Hypothalamus (tissue), 51 donors: ENCODE measurements at regions not wholly inside any gene's neighbourhood (a gene's known extent, or its start where the extent isn't known, plus 50 kb on each side); places are given as distances from the start of the nearest gene placed in this dataset.

Source experiments
- DNase-seq, 51 donors: peaks; one replicate each; lab custom pipeline; 2025; lab: John Stamatoyannopoulos, UW

DNA sequence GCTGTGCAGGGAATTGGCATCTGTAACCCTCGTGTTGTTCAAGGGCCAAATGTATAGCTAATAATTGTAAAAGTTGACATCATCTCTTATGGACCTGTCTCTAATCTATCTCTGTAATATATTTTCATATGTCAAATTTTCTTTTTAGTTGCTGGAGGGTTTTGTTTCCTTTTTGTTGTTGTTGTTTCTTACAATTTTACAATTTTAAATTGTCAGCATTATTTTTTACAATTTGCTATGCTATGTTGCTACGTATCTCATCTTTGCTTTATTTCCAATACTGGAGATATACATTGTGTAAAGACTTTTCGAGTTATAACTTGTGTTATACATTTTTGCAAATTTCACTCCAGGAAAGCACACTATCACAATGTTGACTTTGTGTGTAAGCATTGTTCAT lies 290.2 kb upstream of the SP4 start:
- no peak for DNase-seq

DNA sequence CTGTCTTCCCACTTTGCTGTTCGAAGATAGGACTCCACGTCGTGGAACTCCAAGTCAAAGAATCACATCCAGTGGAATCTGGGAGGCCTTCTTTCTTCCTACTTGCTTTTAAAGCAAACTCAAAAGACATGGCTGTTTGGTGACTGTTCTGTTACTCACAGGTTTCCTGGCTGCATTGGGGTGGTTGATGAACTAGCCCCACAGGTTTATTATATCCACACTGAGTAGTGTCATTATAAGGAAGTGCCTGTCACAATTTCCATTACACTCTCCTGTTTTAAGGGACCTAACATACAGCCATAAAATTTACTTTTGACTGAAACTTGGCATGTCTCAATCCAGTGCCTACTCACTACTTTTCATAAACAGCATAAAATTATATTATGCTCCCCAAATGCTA lies 287.3 kb upstream of the SP4 start:
- DNase-seq, result no peak

DNA sequence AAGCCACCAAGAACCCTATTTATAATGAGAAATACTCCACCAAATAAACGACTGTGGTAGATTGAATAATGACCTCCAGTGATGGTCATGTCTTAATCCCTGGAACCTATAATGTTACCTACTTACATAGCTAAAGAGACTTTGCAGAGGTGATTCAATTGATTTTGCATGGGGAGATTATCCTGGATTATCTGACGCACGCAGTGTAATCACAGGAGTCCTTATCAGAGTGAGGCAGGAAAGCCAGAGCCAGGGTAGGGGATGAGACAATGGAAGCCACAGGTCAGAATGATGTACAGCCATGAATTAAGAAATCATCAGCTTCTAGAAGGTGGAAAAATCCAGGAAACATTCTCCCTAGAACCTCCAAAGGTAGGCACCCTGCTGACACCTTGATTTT lies 286.4 kb upstream of the SP4 start:
- no peak for DNase-seq

DNA sequence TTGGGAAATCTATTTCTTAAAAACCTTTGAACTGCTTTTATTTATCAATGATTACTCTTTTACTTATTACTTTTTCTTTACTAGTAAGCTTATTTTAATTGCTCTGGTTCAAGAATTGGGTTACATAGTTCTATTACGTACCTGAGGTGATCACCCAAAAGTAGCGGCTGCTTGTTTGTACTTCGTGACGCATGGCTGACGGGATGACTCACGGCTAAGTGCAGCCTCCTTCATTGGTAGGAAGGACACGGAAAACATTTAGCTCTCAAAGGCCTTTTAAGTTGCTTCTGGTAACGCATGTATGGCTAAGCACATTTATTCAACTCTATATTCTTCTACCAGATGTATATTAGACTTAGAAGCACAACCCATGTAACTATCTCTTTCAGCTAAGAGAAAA lies 285.8 kb upstream of the SP4 start:
- DNase-seq, result no peak

DNA sequence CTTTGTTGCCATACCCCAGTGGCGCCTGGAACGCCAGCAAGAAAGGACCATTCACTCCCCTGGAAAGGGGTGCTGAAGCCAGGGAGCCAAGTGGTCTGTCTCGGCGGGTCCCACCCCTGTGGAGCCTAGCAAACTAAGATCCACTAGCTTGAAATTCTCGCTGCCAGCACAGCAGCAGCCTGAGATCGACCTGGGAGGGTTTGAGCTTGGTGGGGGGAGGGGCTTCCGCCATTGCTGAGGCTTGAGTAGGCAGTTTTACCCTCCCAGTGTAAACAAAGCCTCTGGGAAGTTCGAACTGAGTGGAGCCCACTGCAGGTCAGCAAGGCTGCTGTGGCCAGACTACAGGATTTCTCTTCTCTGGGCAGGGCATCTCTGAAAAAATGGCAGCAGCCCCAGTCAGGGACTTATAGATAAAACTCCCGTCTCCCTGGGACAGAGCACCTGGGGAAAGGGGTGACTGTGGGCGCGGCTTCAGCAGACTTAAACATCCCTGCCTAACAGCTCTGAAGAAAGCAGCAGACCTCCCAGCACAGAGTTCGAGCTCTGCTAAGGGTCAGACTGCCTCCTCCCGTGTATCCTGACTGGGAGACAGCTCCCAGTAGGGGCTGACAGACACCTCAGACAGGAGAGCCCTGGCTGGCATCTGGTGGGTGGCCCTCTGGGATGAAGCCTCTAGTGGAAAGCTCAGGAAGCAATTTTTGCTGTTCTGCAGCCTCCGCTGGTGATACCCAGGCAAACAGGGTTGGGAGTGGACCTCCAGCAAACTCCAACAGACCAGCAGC lies 281.1 kb upstream of the SP4 start:
- DNase-seq, result no peak

DNA sequence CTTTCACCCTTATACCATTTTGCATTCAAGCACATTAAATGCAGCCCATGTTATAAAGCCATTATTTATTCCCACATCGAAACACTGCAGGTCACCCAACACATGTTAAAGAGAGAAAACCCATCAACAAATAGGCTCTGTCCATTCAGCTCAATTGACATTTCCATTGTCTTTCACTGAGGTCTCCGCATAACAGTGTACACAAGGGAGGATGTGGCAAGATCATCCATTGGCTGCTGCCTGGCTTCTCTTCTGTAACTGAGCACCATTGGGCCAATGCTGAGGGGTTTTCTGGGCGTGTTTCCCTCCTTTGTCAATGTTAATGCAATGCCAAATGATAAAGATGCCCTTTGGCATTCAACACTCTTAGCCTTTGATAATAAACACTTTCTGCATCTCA lies 278.1 kb upstream of the SP4 start:
- DNase-seq, result no peak

DNA sequence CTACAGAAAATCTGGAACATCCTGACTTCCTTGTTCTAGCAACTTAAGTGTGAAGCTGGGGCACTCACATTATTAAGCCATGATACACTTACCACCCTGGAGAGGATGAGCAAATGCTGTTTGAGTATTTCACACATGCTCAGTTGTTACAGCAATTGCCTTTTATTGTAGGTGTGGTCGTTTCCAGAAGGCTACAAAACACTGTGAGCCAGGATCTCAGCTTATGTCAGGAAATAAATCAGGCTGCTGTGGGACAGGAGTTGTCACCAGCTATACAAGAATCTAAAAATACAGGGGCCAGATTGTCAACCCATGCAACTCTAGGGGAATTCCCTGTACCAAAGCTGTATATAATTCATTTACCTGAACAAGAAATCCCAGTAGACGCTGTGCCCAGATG lies 273.3 kb upstream of the SP4 start:
- no peak for DNase-seq

DNA sequence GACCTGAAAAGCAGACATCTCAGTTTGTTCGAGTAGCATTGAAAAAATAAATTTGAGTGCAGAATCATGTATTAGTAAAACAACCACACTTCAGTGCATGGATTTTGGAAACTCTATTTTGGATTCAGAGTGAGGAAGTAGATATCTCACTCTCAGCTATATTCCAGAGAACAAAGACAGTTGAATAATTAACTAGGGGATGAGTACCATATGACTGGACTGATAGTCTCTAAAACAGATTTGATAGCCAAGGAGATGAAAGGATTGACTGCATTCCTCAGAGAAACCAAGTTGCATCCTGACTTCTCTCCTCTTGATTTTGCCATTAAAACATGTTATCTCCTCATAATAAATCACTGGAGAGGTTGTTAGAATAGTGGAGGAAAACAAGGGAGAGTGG lies 268.4 kb upstream of the SP4 start:
- no peak for DNase-seq

DNA sequence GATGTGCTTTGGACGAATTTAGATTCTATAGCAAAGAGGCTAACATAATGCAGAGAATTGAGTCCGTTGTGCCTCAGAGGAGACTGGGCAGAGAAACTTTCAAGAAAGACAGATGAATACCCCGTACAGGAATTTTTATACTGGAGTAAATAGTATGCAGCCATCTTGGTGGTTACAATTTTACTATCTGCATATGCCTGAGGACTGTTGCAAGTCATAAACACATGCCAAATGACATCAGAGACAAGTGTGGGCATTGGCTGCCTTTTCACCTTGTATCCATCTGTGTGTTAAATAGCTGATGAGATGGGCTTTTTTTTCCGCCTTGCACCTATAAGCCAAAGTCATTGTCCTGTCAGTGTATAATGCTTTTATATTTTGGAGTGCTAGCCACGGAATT lies 267.5 kb upstream of the SP4 start:
- no peak for DNase-seq

DNA sequence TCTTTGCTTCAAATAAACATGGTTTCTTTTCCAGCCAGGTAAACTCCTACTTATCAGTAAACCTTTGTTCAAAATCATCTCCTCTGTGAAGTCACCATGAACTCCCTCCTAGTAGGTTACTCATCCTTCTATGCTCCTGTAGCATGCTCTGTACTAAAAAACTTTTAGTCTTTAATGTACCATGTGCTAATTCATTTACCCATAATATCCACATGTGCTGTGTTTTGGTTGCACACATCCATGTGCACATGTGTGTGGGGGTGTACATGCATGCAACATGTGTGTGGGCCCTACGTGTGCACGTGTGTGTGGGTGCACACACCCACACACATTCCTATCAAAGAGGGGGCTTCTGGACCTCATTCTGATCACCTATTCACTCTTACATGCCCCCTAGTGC lies 259.9 kb upstream of the SP4 start:
- no peak for DNase-seq

DNA sequence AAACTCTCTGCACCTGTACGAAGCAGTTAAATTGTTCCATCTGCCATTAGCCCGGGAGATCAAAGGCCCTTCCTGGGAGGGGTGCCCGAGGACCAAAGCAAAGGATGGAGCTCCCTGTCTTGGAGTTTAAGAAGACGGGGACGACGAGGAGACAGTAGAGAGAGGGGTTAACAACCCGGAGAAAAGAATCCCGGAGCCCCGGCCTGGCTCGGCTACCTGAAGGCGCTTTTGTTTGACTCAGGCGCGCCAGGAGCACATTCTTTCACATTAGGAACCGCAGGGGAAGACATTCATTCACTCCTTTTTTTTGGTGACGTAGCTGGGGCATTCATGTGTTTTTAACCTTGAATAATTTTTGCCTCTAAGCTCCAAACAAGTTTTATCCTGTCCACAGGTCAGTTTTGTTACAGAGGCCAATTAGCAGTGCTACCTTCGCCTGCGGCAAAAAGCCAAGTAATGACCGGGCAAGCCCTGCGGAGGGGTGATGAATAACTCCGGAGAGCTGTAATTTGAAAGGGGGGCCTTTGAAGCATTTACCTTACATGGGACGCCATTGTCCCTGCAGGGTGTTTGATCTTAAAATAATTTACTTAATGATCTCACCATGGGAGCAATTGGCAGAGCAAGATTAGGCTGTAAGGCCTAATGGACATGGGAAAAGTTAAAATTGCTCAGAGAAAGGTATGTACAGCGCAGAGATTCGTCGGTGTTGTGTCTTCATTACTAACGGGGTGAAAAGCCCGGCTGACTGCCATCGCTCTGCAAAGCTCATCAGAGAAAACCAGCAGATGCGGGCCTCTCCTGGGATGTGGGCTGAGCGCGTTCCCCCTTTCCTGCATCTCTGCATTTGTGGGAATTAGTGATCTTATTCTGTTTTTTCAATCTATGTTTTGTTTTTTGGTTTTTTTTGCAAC lies 258.0 kb upstream of the SP4 start:
- DNase-seq, result no peak

DNA sequence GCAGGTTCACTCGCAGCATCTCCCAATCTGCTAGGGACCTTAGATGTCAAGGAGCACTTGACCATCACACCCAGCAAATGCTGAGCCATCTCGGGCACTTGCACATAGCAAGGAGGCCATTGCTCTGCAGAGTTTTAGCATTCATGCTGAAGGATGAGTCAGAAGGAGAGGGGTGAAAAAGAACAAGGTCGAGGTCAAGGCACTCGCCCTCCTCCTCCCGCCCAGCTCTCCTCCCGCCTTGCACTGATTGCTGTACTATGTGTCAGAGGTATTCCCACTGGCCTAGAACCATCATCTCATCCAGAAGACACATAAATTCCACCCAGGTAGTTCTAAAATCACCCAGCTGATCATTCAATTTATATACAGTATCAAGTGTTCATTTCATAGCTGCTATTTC lies 255.1 kb upstream of the SP4 start:
- no peak for DNase-seq

DNA sequence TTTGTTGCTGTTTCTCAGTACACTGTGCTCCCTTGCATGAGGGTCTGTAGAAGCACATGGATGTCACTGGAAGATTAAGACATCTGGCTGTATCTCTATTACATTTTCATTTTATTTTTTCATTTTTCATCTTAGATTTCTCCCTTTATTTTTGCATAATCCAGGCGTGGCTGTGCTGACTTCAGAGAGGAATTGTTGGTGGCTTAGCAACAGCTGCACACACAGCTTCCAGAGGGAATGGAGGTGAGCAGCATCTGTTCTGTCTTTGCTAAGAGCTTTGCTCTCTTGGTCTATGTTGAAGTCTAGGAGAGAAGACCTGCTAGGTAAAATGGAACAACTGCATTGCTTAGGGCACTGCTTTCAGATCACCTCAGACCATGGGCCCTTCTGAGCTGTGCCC lies 254.4 kb upstream of the SP4 start:
- DNase-seq, result no peak

DNA sequence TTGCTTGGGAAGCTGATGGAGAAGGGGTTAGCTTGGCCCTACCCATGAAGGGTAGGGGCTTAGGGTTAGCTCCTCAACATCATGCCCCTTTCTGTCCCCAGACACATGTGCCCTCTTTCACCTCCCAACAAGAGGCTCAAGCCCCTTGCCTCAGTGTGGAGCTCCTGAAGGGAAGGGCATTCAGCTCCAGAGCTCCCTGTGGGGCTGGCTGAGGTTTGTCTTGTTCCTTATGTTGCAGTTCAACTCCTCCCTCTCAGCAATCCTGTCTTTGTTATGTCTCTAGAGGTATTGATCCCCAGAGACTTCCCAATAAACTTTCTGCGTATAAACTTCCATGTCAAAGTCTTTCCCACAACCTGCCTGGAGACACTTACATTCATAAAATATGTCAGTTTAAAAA lies 252.2 kb upstream of the SP4 start:
- no peak for DNase-seq

DNA sequence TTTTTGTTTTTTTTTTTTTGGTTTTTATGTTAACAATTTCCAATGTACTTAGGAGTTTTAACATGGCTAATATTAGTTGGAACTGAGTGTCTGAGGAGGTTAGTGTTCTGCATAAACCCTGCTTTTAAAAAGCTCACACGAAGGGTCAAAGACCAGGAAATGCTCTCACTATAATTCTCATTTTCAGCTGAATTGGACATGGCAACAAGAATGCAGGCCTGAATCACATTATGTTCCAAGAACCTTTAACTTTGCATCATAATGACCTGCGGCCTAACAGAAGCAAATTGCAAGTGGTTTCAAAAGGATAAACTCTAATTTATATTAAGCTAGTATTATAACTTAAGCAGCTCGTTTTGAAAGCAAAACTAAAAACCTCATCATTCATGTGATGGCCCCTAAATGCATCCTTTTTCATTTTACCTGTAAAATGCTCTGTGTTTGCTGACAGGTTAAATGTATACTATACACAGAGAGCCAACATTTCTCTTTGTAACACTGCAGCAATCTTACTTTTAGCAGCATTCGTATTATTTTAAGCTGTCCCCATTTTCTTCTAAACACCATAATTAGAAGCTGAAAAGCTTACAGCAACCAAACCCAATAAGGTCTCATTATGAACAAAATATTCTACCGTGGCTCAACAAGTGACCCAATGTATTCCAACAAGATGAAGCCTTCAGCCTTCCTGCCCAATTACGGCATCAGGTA lies 242.8 kb upstream of the SP4 start:
- DNase-seq, result no peak

DNA sequence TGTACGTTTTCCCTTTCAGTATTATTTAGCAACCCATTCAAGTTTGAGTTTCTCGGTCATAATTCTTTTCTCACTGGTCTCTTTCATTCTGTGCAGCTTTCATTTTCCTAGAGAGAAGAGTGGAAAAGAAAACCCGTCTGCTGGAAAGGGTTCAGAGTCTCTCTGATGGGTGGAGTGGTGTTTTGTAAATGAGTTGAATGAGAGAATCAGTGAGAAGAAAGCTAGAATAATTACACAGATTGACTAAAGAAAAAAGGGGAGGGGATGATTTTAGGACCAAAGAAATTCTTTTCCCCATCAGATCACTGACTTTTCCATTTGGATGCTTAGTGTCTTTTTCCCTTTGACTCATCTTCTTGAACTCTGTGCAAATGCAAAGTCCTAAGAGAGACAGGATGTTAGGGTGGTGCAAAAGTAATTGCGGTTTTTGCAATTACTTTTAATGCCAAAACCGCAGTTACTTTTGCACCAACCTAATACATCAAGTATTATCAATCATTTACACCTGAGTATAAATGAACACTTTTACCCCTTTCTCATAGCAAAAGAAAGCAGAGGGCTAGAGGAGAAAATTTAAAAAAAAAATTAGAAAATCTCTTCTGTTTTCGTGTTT lies 242.1 kb upstream of the SP4 start:
- DNase-seq, result no peak

DNA sequence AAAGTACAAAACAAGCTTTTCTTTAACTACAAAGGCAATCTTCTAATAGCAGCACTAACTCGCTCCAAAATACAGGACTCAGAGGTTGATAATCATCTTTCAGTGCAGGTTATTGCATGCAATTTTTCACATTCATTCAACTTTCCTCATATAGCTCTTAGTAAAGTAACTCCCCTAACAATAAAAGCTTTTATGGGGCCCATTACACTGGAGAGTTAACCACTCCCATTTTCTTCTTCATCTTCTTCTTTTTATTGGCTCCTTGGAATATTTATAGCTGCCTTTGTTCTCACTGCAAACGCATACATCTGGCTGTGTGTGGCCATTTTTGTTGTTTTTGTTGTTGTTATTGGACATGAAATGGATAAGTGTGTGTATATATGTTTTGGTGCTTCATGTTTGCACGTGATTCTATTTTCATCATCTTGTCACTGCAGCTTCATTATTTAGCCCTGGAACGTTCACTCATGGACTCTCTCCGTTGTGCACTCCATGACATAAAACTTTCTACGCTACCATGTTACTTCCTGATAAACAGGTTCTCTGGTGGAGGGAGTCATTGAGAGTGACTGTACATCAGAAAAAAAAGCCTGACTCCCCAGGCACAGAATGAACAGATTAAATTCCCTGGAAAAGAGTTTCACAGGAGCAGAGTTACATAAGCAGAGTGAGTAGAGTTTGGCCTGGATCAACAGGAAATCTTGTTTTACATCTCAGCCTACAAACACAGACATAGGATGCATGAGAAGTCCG lies 236.4 kb upstream of the SP4 start:
- DNase-seq, result no peak

DNA sequence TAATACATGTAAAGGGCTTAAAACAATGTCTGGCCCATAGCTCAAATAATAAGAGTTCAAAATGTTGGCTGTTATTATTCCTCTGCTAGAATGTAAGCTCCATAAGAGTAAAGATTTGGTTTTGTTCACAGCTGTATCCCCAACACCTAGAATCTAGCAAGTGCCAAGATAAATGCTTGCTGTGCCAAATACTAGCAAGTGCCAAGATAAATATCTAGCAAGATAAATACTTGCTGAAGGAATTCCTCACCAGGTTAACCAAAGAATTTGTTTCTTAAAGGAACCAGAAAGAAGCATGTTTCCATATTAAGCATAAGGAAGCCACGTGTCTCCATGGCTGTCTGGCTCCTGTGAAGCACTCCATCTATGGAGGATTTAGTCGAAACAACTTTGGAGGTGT lies 235.2 kb upstream of the SP4 start:
- no peak for DNase-seq

DNA sequence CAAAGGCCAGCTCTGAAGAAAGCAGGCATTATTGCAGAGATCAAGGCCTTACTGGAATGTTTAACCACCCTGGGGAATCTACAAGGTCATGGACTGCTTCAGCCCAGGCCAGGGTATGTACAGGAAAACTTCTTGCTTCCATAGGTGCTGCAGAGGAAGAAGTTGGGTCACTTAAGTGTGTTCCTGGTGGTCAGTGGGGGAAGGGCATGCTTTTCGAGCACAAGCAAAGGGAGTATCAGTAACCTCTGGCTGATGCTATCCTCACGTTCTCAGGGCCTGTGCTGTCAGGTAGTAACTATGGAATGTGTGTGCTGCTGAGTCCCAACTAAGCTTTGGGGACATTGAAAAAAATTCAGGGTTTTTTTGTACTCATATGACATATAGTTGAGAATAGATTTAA lies 234.0 kb upstream of the SP4 start:
- no peak for DNase-seq

DNA sequence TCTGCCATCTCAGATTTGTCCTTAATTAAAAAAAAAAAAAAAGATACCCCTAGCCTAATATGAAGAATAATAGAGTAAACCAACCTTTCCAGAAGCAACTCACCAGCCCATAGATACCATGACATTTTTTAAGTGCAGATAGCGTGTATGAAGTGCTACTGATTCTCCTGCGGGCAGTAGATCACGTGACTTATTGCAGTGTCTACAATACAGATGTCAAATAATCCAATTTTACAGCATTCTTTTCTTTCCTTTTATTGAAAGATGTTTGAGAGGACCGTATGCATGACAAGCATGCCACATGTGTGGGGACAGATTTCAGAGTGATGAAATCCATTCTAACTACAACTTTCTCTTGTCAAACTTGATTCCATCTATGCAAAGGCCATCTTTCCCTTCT lies 232.9 kb upstream of the SP4 start:
- no peak for DNase-seq
